ENCODE measurements at regions not wholly inside any gene's neighbourhood (a gene's known extent, or its start where the extent isn't known, plus 50 kb on each side); places are given as distances from the start of the nearest gene placed in this dataset.

DNA sequence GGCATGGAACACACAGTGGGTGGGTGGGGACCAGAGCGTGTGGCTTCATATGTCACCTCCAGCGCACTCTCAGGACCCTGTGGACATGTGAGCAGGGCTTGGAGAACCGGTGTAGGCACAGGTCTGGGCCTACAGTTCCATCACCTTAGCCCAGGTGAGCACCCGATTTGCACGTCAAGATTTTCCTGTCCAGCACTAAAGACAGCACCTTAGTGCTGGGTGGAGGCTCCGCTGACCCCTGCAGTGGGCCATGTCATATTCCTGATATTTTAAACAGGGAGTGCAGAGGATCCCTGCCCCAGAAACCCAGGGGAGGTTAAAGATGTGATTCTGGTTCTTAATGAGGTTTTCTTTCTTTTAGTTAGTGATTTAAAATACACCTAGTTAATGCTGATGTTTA lies 356.0 kb upstream of the IRX4 start:
- 84 to 90% (median 86%) methylated on average over 6 of the region's 6 CpGs for WGBS, 3 donors
- DNase-seq = no peak
- Histone ChIP-seq H3K9me3 (no peaks in the 10 kb centered on the region), H3K4me1 (ENCODE audit: insufficient read depth) (no peaks in the 10 kb centered on the region), H3K36me3 (no peaks in the 10 kb centered on the region), H3K4me3 (no peak overlapping the region), H3K27me3 (no peaks in the 10 kb centered on the region), H3K27ac (no peak overlapping the region)
- intact Hi-C loops (cut with DNase I) = no loop called here
- TF ChIP-seq EP300 (IDR thresholded peaks at IDR 0.05) (no peak), CTCF (IDR thresholded peaks at IDR 0.05) (no peak), POLR2A (IDR thresholded peaks at IDR 0.05) (no peak)

DNA sequence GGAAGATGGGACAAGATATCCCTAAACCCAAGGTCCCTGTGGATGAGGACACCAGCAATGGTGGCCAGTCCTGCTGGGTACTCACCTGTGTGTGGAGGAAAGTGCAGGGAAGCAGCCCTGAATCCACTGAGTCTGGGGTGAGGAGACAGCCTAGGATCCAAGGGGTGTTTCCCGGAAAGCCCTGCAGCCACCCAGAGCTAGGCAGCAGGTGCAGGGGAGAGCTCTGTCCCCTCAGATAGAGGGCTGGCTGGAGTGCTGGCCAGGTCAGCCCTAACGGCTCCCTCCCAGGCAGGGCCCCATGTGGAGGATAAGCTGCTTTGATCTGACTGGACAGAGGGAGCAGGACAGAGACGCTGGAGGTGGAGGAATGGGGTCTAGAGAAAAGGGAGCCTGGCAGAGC lies 344.7 kb upstream of the IRX4 start:
- Histone ChIP-seq H3K4me3 (no peak overlapping the region), H3K27ac (no peak overlapping the region), H3K27me3 (no peaks in the 10 kb centered on the region), H3K9me3 (no peaks in the 10 kb centered on the region), H3K4me1 (ENCODE audit: insufficient read depth) (no peaks in the 10 kb centered on the region), H3K36me3 (no peaks in the 10 kb centered on the region)
- 23 to 34% (median 31%) methylated on average over 3 of the region's 3 CpGs for WGBS, 3 donors
- TF ChIP-seq POLR2A (IDR thresholded peaks at IDR 0.05) = no peak
- TF ChIP-seq CTCF (IDR thresholded peaks at IDR 0.05) = no peak
- no peak for TF ChIP-seq EP300 (IDR thresholded peaks at IDR 0.05)
- no peak for DNase-seq
- intact Hi-C loops (cut with DNase I) = no loop called here

- Histone ChIP-seq H3K9me3 (no peaks in the 10 kb centered on the region), H3K4me3 (no peak overlapping the region), H3K4me1 (ENCODE audit: insufficient read depth) (no peaks in the 10 kb centered on the region), H3K27me3 (no peaks in the 10 kb centered on the region), H3K27ac (no peak overlapping the region), H3K36me3 (no peaks in the 10 kb centered on the region)
- intact Hi-C loops (cut with DNase I) = no loop called here
- no peak for DNase-seq
- 89 to 91% (median 89%) methylated on average over 13 of the region's 13 CpGs for WGBS, 3 donors
- TF ChIP-seq CTCF (IDR thresholded peaks at IDR 0.05) (no peak), POLR2A (IDR thresholded peaks at IDR 0.05) (no peak), EP300 (IDR thresholded peaks at IDR 0.05) (no peak)
Observed at GRCh38 chr5:2224689-2225088, 342.0 kb upstream of the IRX4 start.

GRCh38 chr5:2223303-2223702 lies 340.6 kb upstream of the IRX4 start:
- no peak overlapping the region for H3K4me3 ChIP-seq
- no peaks in the 10 kb centered on the region for H3K36me3 ChIP-seq
- H3K27me3 ChIP-seq = no peaks in the 10 kb centered on the region
- intact Hi-C loops (cut with DNase I) = no loop called here
- no peaks in the 10 kb centered on the region for H3K4me1 ChIP-seq (ENCODE audit: insufficient read depth)
- 76 to 81% (median 80%) methylated on average over 15 of the region's 15 CpGs for WGBS, 3 donors
- TF ChIP-seq EP300 (IDR thresholded peaks at IDR 0.05) = no peak
- TF ChIP-seq CTCF (IDR thresholded peaks at IDR 0.05) = no peak
- no peak for TF ChIP-seq POLR2A (IDR thresholded peaks at IDR 0.05)
- H3K9me3 ChIP-seq = no peaks in the 10 kb centered on the region
- no peak for DNase-seq
- no peak overlapping the region for H3K27ac ChIP-seq

Data from ovary (tissue), 7 donors.